ENCODE measurements at regions not wholly inside any gene's neighbourhood (a gene's known extent, or its start where the extent isn't known, plus 50 kb on each side); places are given as distances from the start of the nearest gene placed in this dataset.
A peak's percentile ranks its signal among the peaks of the same experiment; 100 is the strongest.
"Not testable (repeated sequence)": the region's sequence is repeated elsewhere in the genome, so short reads cannot be mapped to it uniquely, and the experiment has no call there.

GRCh38 chr1:182229451-182229850, 162.1 kb downstream of the GLUL start:
- DNase-seq (ENCODE audit: low read depth in 2 of 2), result no peak

GRCh38 chr1:182227864-182228547, 163.6 kb downstream of the GLUL start:
- DNase-seq (ENCODE audit: low read depth in 2 of 2), result peak; percentile 28 to 64

- DNase-seq (ENCODE audit: low read depth in 2 of 2), result no peak
Measured at GRCh38 chr1:182226618-182227017, 165.0 kb downstream of the GLUL start.

GRCh38 chr1:182225755-182226154, 164.2 kb upstream of the ZNF648 start:
- not testable (repeated sequence) for DNase-seq (ENCODE audit: low read depth in 2 of 2)

GRCh38 chr1:182221990-182222389, 160.5 kb upstream of the ZNF648 start:
- not testable (repeated sequence) for DNase-seq (ENCODE audit: low read depth in 2 of 2)

GRCh38 chr1:182221367-182221766, 159.9 kb upstream of the ZNF648 start:
- not testable (repeated sequence) for DNase-seq (ENCODE audit: low read depth in 2 of 2)

GRCh38 chr1:182217967-182218366, 156.5 kb upstream of the ZNF648 start:
- DNase-seq (ENCODE audit: low read depth in 2 of 2), result no peak

- DNase-seq (ENCODE audit: low read depth in 2 of 2), result no peak
Measured at GRCh38 chr1:182217071-182217470, 155.6 kb upstream of the ZNF648 start.

- no peak for DNase-seq (ENCODE audit: low read depth in 2 of 2)
Measured at GRCh38 chr1:182215764-182216163, 154.3 kb upstream of the ZNF648 start.

- no peak for DNase-seq (ENCODE audit: low read depth in 2 of 2)
Measured at GRCh38 chr1:182213163-182213562, 151.7 kb upstream of the ZNF648 start.

- DNase-seq (ENCODE audit: low read depth in 2 of 2), result no peak
Measured at GRCh38 chr1:182211386-182211785, 149.9 kb upstream of the ZNF648 start.

- DNase-seq (ENCODE audit: low read depth in 2 of 2), result no peak
Measured at GRCh38 chr1:182210417-182210816, 148.9 kb upstream of the ZNF648 start.

- DNase-seq (ENCODE audit: low read depth in 2 of 2), result no peak
Measured at GRCh38 chr1:182207300-182207699, 145.8 kb upstream of the ZNF648 start.

GRCh38 chr1:182206626-182207239, 145.2 kb upstream of the ZNF648 start:
- DNase-seq (ENCODE audit: low read depth in 2 of 2), result no peak

- DNase-seq (ENCODE audit: low read depth in 2 of 2), result no peak
Measured at GRCh38 chr1:182205351-182206022, 144.0 kb upstream of the ZNF648 start.

- no peak for DNase-seq (ENCODE audit: low read depth in 2 of 2)
Measured at GRCh38 chr1:182203191-182203875, 141.8 kb upstream of the ZNF648 start.

- not testable (repeated sequence) for DNase-seq (ENCODE audit: low read depth in 2 of 2)
Measured at GRCh38 chr1:182201490-182201889, 140.0 kb upstream of the ZNF648 start.

- DNase-seq (ENCODE audit: low read depth in 2 of 2), result no peak
Measured at GRCh38 chr1:182200025-182200812, 138.7 kb upstream of the ZNF648 start.

GRCh38 chr1:182198006-182198605, 136.6 kb upstream of the ZNF648 start:
- peak in 1 of 2 donors; percentile 15 for DNase-seq (ENCODE audit: low read depth in 2 of 2)

GRCh38 chr1:182196897-182197870, 135.7 kb upstream of the ZNF648 start:
- no peak for DNase-seq (ENCODE audit: low read depth in 2 of 2)
